ENCODE measurements at regions not wholly inside any gene's neighbourhood (a gene's known extent, or its start where the extent isn't known, plus 50 kb on each side); places are given as distances from the start of the nearest gene placed in this dataset.

DNA sequence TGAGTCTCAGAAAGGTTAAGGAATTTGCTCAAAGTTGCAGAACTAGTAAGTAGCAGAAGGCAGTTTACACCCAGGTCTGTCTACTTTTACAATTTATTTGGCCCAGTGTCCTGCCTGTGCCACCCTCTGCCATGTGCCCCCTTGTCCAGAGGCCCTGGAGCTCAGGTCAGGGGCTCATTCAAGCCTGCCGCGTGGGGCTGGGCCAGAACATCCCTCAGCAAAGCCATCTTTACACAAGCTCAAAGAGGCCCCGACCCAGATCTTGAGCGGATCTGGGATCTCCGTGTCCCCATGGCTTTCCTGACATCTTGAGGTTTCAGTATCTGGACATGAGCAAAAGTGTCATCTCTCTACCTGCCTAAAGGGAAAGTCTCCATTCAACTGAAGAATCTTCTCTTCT lies 76.4 kb upstream of the VSTM2B start:
- TF ChIP-seq CTCF (IDR thresholded peaks at IDR 0.05; ENCODE audit: low read depth, low read length, missing control alignments), result no peak
- in situ Hi-C loops (cut with HindIII; ENCODE audit: low sequenced_read_pairs), result no loop called here
- no peak overlapping the region for H3K4me3 ChIP-seq (ENCODE audit: low read depth, low read length)
- DNase-seq (ENCODE audit: low read depth), result no peak

GRCh38 chr19:29450306-29450705 lies 75.5 kb upstream of the VSTM2B start:
- H3K4me3 ChIP-seq (ENCODE audit: low read depth, low read length), result no peak overlapping the region
- in situ Hi-C loops (cut with HindIII; ENCODE audit: low sequenced_read_pairs), result no loop called here
- no peak for DNase-seq (ENCODE audit: low read depth)
- no peak for TF ChIP-seq CTCF (IDR thresholded peaks at IDR 0.05; ENCODE audit: low read depth, low read length, missing control alignments)

GRCh38 chr19:29450812-29451211 lies 75.0 kb upstream of the VSTM2B start:
- H3K4me3 ChIP-seq (ENCODE audit: low read depth, low read length), result no peak overlapping the region
- no peak for DNase-seq (ENCODE audit: low read depth)
- no peak for TF ChIP-seq CTCF (IDR thresholded peaks at IDR 0.05; ENCODE audit: low read depth, low read length, missing control alignments)
- in situ Hi-C loops (cut with HindIII; ENCODE audit: low sequenced_read_pairs), result no loop called here

- in situ Hi-C loops (cut with HindIII; ENCODE audit: low sequenced_read_pairs), result no loop called here
- no peak for TF ChIP-seq CTCF (IDR thresholded peaks at IDR 0.05; ENCODE audit: low read depth, low read length, missing control alignments)
- no peak for DNase-seq (ENCODE audit: low read depth)
- H3K4me3 ChIP-seq (ENCODE audit: low read depth, low read length), result no peak overlapping the region
Measured at GRCh38 chr19:29454109-29454508, 71.7 kb upstream of the VSTM2B start.

GRCh38 chr19:29457413-29457812 lies 68.4 kb upstream of the VSTM2B start:
- in situ Hi-C loops (cut with HindIII; ENCODE audit: low sequenced_read_pairs), result no loop called here
- no peak overlapping the region for H3K4me3 ChIP-seq (ENCODE audit: low read depth, low read length)
- no peak for TF ChIP-seq CTCF (IDR thresholded peaks at IDR 0.05; ENCODE audit: low read depth, low read length, missing control alignments)
- DNase-seq (ENCODE audit: low read depth), result no peak

GRCh38 chr19:29467824-29468401 lies 57.9 kb upstream of the VSTM2B start:
- no peak for TF ChIP-seq CTCF (IDR thresholded peaks at IDR 0.05; ENCODE audit: low read depth, low read length, missing control alignments)
- DNase-seq (ENCODE audit: low read depth), result no peak

GRCh38 chr19:29475469-29475868 lies 50.3 kb upstream of the VSTM2B start:
- no peak overlapping the region for H3K4me3 ChIP-seq (ENCODE audit: low read depth, low read length)
- TF ChIP-seq CTCF (IDR thresholded peaks at IDR 0.05; ENCODE audit: low read depth, low read length, missing control alignments), result no peak
- no peak for DNase-seq (ENCODE audit: low read depth)
- in situ Hi-C loops (cut with HindIII; ENCODE audit: low sequenced_read_pairs), result no loop called here

More at GRCh38 chr19:29467824-29468401, 57.9 kb upstream of the VSTM2B start:
- in situ Hi-C loops (cut with HindIII; ENCODE audit: low sequenced_read_pairs), result no loop called here
- H3K4me3 ChIP-seq (ENCODE audit: low read depth, low read length), result no peak overlapping the region

All from astrocyte of the cerebellum (primary cell).